NCI-H1417 treated with DMSO at 0.1 percent for 48 hours (cell line): ENCODE measurements at regions not wholly inside any gene's neighbourhood (a gene's known extent, or its start where the extent isn't known, plus 50 kb on each side); places are given as distances from the start of the nearest gene placed in this dataset.
"Not testable (repeated sequence)": the region's sequence is repeated elsewhere in the genome, so short reads cannot be mapped to it uniquely, and the experiment has no call there.

Experiments used
- DNase-seq: peaks from one replicate; lab custom pipeline; 2025; lab: John Stamatoyannopoulos, UW

- DNase-seq = no peak
Measured at GRCh38 chr4:1524761-1525160, 118.5 kb upstream of the NKX1-1 start.

- DNase-seq = no peak
Measured at GRCh38 chr4:1523907-1524636, 117.8 kb upstream of the NKX1-1 start.

GRCh38 chr4:1523506-1523905 lies 117.3 kb upstream of the NKX1-1 start:
- no peak for DNase-seq

GRCh38 chr4:1523033-1523432 lies 116.8 kb upstream of the NKX1-1 start:
- no peak for DNase-seq

GRCh38 chr4:1522606-1523005 lies 116.4 kb upstream of the NKX1-1 start:
- DNase-seq = no peak

- no peak for DNase-seq
Measured at GRCh38 chr4:1521821-1522361, 115.6 kb upstream of the NKX1-1 start.

- not testable (repeated sequence) for DNase-seq
Measured at GRCh38 chr4:1520795-1521576, 114.7 kb upstream of the NKX1-1 start.

GRCh38 chr4:1519787-1520661 lies 113.8 kb upstream of the NKX1-1 start:
- DNase-seq = no peak

- no peak for DNase-seq
Measured at GRCh38 chr4:1518997-1519700, 112.9 kb upstream of the NKX1-1 start.

GRCh38 chr4:1517592-1518411 lies 111.6 kb upstream of the NKX1-1 start:
- no peak for DNase-seq

GRCh38 chr4:1516881-1517480 lies 110.7 kb upstream of the NKX1-1 start:
- DNase-seq = no peak

- no peak for DNase-seq
Measured at GRCh38 chr4:1516261-1516660, 110.0 kb upstream of the NKX1-1 start.

GRCh38 chr4:1515763-1516162 lies 109.5 kb upstream of the NKX1-1 start:
- DNase-seq = no peak

- DNase-seq = no peak
Measured at GRCh38 chr4:1515156-1515555, 108.9 kb upstream of the NKX1-1 start.

- DNase-seq = no peak
Measured at GRCh38 chr4:1514612-1515011, 108.4 kb upstream of the NKX1-1 start.

GRCh38 chr4:1513936-1514483 lies 107.8 kb upstream of the NKX1-1 start:
- DNase-seq = no peak

GRCh38 chr4:1512738-1513660 lies 106.8 kb upstream of the NKX1-1 start:
- DNase-seq = no peak

GRCh38 chr4:1512051-1512737 lies 106.0 kb upstream of the NKX1-1 start:
- DNase-seq = no peak
